ENCODE measurements at regions not wholly inside any gene's neighbourhood (a gene's known extent, or its start where the extent isn't known, plus 50 kb on each side); places are given as distances from the start of the nearest gene placed in this dataset.

GRCh38 chr6:43900916-43901732, 131.1 kb downstream of the VEGFA start:
- WGBS: 60% methylated on average over 13 of the region's 13 CpGs
- Histone ChIP-seq H3K36me3 (no peaks in the 10 kb centered on the region), H3K27me3 (replicated peaks; ENCODE audit: insufficient read depth) (no peaks in the 10 kb centered on the region), H3K9me3 (no peaks in the 10 kb centered on the region), H3K4me3 (no peak overlapping the region), H3K27ac (peak overlapping the region; percentile 0 to 5), H3K4me1 (replicated peaks) (no peaks in the 10 kb centered on the region)
- no peak for TF ChIP-seq POLR2A (IDR thresholded peaks at IDR 0.05)
- peak; percentile 44 for TF ChIP-seq POLR2AphosphoS5 (IDR thresholded peaks at IDR 0.05)
- TF ChIP-seq CTCF (IDR thresholded peaks at IDR 0.05): no peak
- intact Hi-C loops (cut with DNase I): loop anchor here (5.0 kb wide), 1 partner anchor 129 kb away; the partner anchor contains the start of gene VEGFA
- DNase-seq (ENCODE audit: low spot score): peak; percentile 9

GRCh38 chr6:43900560-43900915, 130.5 kb downstream of the VEGFA start:
- WGBS: 71% methylated on average over 3 of the region's 3 CpGs
- DNase-seq (ENCODE audit: low spot score): no peak
- Histone ChIP-seq H3K9me3 (no peaks in the 10 kb centered on the region), H3K27me3 (replicated peaks; ENCODE audit: insufficient read depth) (no peaks in the 10 kb centered on the region), H3K27ac (peak overlapping the region; percentile 0 to 5), H3K4me3 (no peak overlapping the region), H3K36me3 (no peaks in the 10 kb centered on the region), H3K4me1 (replicated peaks) (no peaks in the 10 kb centered on the region)
- TF ChIP-seq CTCF (IDR thresholded peaks at IDR 0.05) (no peak), POLR2AphosphoS5 (IDR thresholded peaks at IDR 0.05) (no peak), POLR2A (IDR thresholded peaks at IDR 0.05) (no peak)
- intact Hi-C loops (cut with DNase I): loop anchor here (5.0 kb wide), 1 partner anchor 128 kb away; the partner anchor contains the start of gene VEGFA

GRCh38 chr6:43899830-43900229, 129.8 kb downstream of the VEGFA start:
- H3K36me3 ChIP-seq: no peaks in the 10 kb centered on the region
- 91% methylated on average over 4 of the region's 4 CpGs for WGBS
- intact Hi-C loops (cut with DNase I): loop anchor here (5.0 kb wide), 1 partner anchor 128 kb away; the partner anchor contains the start of gene VEGFA
- no peaks in the 10 kb centered on the region for H3K9me3 ChIP-seq
- DNase-seq (ENCODE audit: low spot score): no peak
- H3K4me1 ChIP-seq (replicated peaks): no peaks in the 10 kb centered on the region
- no peak overlapping the region for H3K27ac ChIP-seq
- no peaks in the 10 kb centered on the region for H3K27me3 ChIP-seq (replicated peaks; ENCODE audit: insufficient read depth)
- no peak for TF ChIP-seq POLR2AphosphoS5 (IDR thresholded peaks at IDR 0.05)
- no peak for TF ChIP-seq POLR2A (IDR thresholded peaks at IDR 0.05)
- no peak for TF ChIP-seq CTCF (IDR thresholded peaks at IDR 0.05)
- H3K4me3 ChIP-seq: no peak overlapping the region

GRCh38 chr6:43898358-43899131, 128.5 kb downstream of the VEGFA start:
- 100% methylated on average over 4 of the region's 4 CpGs for WGBS
- Histone ChIP-seq H3K27me3 (replicated peaks; ENCODE audit: insufficient read depth) (no peaks in the 10 kb centered on the region), H3K9me3 (no peaks in the 10 kb centered on the region), H3K4me1 (replicated peaks) (no peaks in the 10 kb centered on the region), H3K4me3 (no peak overlapping the region), H3K27ac (no peak overlapping the region), H3K36me3 (no peaks in the 10 kb centered on the region)
- intact Hi-C loops (cut with DNase I): no loop called here
- no peak for DNase-seq (ENCODE audit: low spot score)
- no peak for TF ChIP-seq CTCF (IDR thresholded peaks at IDR 0.05)
- TF ChIP-seq POLR2A (IDR thresholded peaks at IDR 0.05): no peak
- no peak for TF ChIP-seq POLR2AphosphoS5 (IDR thresholded peaks at IDR 0.05)

All from prostate gland (tissue), 2 donors.